HepG2 (cell line): ENCODE measurements at regions not wholly inside any gene's neighbourhood (a gene's known extent, or its start where the extent isn't known, plus 50 kb on each side); places are given as distances from the start of the nearest gene placed in this dataset.
A peak's percentile ranks its signal among the peaks of the same experiment; 100 is the strongest.

Experiments used
- AGO1 ChIP-seq: fragments of 200-400 bp; formaldehyde crosslinking; IDR thresholded peaks from 2 replicates; pipeline ENCODE4 v1.6.1; 2017; ENCODE audit warnings: mild to moderate bottlenecking, low read depth, low read length, moderate library complexity; ENCODE audit not compliant: poor library complexity, severe bottlenecking
- CBX2 ChIP-seq, 2 experiments: fragments of 200-600 bp in 1 of 2; sonication (generic); formaldehyde crosslinking in 1 of 2; IDR thresholded peaks; 2 replicates each; pipeline versions ENCODE4 v1.7.0 to v1.8.1; 2018 to 2022; ENCODE audit warnings: low read depth in 2 of 2, low read length in 1 of 2, mild to moderate bottlenecking in 1 of 2, missing genetic modification reagents in 1 of 2
- CBX5 ChIP-seq: sonication (generic); formaldehyde crosslinking; IDR thresholded peaks from 2 replicates; pipeline ENCODE4 v1.4.0; 2020; ENCODE audit warnings: missing genetic modification reagents, borderline replicate concordance
- HNF1B ChIP-seq: sonication (generic); formaldehyde crosslinking; IDR thresholded peaks from 2 replicates; pipeline ENCODE4 v1.5.1; 2020; ENCODE audit warnings: mild to moderate bottlenecking, moderate library complexity, missing genetic modification reagents
- KLF6 ChIP-seq: IDR thresholded peaks from 2 replicates; pipeline ENCODE4 v1.8.0; 2016; ENCODE audit warnings: missing biosample characterization, missing genetic modification reagents
- KMT2B ChIP-seq: IDR thresholded peaks from 2 replicates; pipeline ENCODE4 v1.6.1; 2016; ENCODE audit warnings: missing genetic modification reagents, missing compliant biosample characterization
- MXD4 ChIP-seq: IDR thresholded peaks from 2 replicates; pipeline ENCODE4 v1.6.1; 2016; ENCODE audit warnings: mild to moderate bottlenecking, missing biosample characterization, missing genetic modification reagents
- PBX3 ChIP-seq: sonication (generic); formaldehyde crosslinking; IDR thresholded peaks from 2 replicates; pipeline ENCODE4 v1.8.1; 2023; ENCODE audit warnings: missing genetic modification reagents, inconsistent platforms, borderline replicate concordance
- PITX1 ChIP-seq: sonication (generic); formaldehyde crosslinking; IDR thresholded peaks from 2 replicates; pipeline ENCODE4 v1.5.1; 2020; ENCODE audit warnings: mild to moderate bottlenecking, missing genetic modification reagents
- REST ChIP-seq, 2 experiments: IDR thresholded peaks; 2 replicates each; pipeline ENCODE4 v1.6.1; 2011 to 2012; ENCODE audit warnings: low read length in 2 of 2, borderline replicate concordance in 1 of 2, low read depth in 1 of 2, mild to moderate bottlenecking in 1 of 2, moderate library complexity in 1 of 2
- STAT5B ChIP-seq: sonication (generic); formaldehyde crosslinking; IDR thresholded peaks from 2 replicates; pipeline ENCODE4 v1.4.0; 2020; ENCODE audit warnings: missing genetic modification reagents
- ZBTB1 ChIP-seq: sonication (generic); formaldehyde crosslinking; IDR thresholded peaks from 2 replicates; pipeline ENCODE4 v1.4.0; 2020; ENCODE audit warnings: missing genetic modification reagents, borderline replicate concordance
- ZNF225 ChIP-seq: sonication (generic); formaldehyde crosslinking; IDR thresholded peaks from 2 replicates; pipeline ENCODE4 v1.4.0; 2020; ENCODE audit warnings: mild to moderate bottlenecking, missing genetic modification reagents
- ZNF484 ChIP-seq: sonication (generic); formaldehyde crosslinking; IDR thresholded peaks from 2 replicates; pipeline ENCODE4 v1.5.1; 2020; ENCODE audit warnings: mild to moderate bottlenecking, low read depth, missing genetic modification reagents, borderline replicate concordance
- ZNF841 ChIP-seq: sonication (generic); formaldehyde crosslinking; IDR thresholded peaks from 2 replicates; pipeline ENCODE4 v1.8.1; 2023; ENCODE audit warnings: missing genetic modification reagents, borderline replicate concordance

- 0 out of 4 replicates have a peak, but pooled peaks of 1 of the 2 experiments have one; percentile 21 for TF ChIP-seq REST (IDR thresholded peaks at IDR 0.05; ENCODE audit: borderline replicate concordance in 1 of 2, low read depth in 1 of 2, low read length in 2 of 2)
- no peak for TF ChIP-seq STAT5B
- no peak for TF ChIP-seq KMT2B (CRISPR knock-in tag)
- TF ChIP-seq ZBTB1 (CRISPR knock-in tag): 0 out of 2 replicates have a peak, but pooled peaks have one; percentile 37
- no peak for TF ChIP-seq ZNF225 (CRISPR knock-in tag)
- TF ChIP-seq PBX3 (CRISPR knock-in tag): no peak
- no peak for TF ChIP-seq ZNF484 (CRISPR knock-in tag)
- no peak for TF ChIP-seq PITX1 (CRISPR knock-in tag)
- peak; percentile 77 for TF ChIP-seq HNF1B (CRISPR knock-in tag)
- no peak for TF ChIP-seq CBX2 (IDR thresholded peaks at IDR 0.05; ENCODE audit: low read depth, low read length)
- TF ChIP-seq CBX2 (CRISPR knock-in tag; IDR thresholded peaks at IDR 0.05; ENCODE audit: low read depth): no peak
- no peak for TF ChIP-seq AGO1
- TF ChIP-seq ZNF841: no peak
- no peak for TF ChIP-seq MXD4 (CRISPR knock-in tag)
- TF ChIP-seq CBX5 (CRISPR knock-in tag): no peak
- TF ChIP-seq KLF6 (CRISPR knock-in tag): no peak
These were observed 856.1 kb upstream of the ID2 start (continued) for GRCh38 chr2:7825591-7826312.
